ENCODE measurements at regions not wholly inside any gene's neighbourhood (a gene's known extent, or its start where the extent isn't known, plus 50 kb on each side); places are given as distances from the start of the nearest gene placed in this dataset.
A peak's percentile ranks its signal among the peaks of the same experiment; 100 is the strongest.
"Not testable (repeated sequence)": the region's sequence is repeated elsewhere in the genome, so short reads cannot be mapped to it uniquely, and the experiment has no call there.

GRCh38 chr3:178345944-178346343 is 190.3 kb upstream of the KCNMB2 start:
- intact Hi-C loops (cut with DNase I; ENCODE audit: low total_unique reads) = no loop called here
- Histone ChIP-seq H3K4me1 (peaks cover 0 to 4% (median 0%) of the 10 kb centered on the region in 6 donors), H3K27ac (no peak overlapping the region), H3K27me3 (replicated peaks in 1 of 7) (no peaks in the 10 kb centered on the region), H3K4me3 (no peak overlapping the region), H3K9me3 (peaks cover 0 to 9% (median 0%) of the 10 kb centered on the region in 8 donors), H3K36me3 (no peaks in the 10 kb centered on the region)
- no peak for DNase-seq
- TF ChIP-seq POLR2AphosphoS5 (IDR thresholded peaks at IDR 0.05) (no peak), POLR2A (IDR thresholded peaks at IDR 0.05) (no peak), CTCF (IDR thresholded peaks at IDR 0.05 in 8 of 11, conservative IDR thresholded peaks at IDR 0.05 in 3 of 11) (no peak)
- 82 to 91% (median 89%) methylated on average over 4 of the region's 4 CpGs for WGBS, 5 donors

- H3K4me3 ChIP-seq; H3K9me3 ChIP-seq; H3K4me1 ChIP-seq; H3K27me3 ChIP-seq (replicated peaks in 1 of 7); H3K36me3 ChIP-seq; intact Hi-C loops (cut with DNase I; ENCODE audit: low total_unique reads); H3K27ac ChIP-seq: not testable (repeated sequence)
- peak; percentile 29 for DNase-seq
- 86 to 93% (median 91%) methylated on average over 11 of the region's 11 CpGs for WGBS, 5 donors
Observed at GRCh38 chr3:178348561-178349217, 187.5 kb upstream of the KCNMB2 start.

- DNase-seq; H3K27me3 ChIP-seq (replicated peaks in 1 of 7); H3K4me1 ChIP-seq; H3K27ac ChIP-seq; H3K36me3 ChIP-seq; H3K4me3 ChIP-seq; H3K9me3 ChIP-seq; intact Hi-C loops (cut with DNase I; ENCODE audit: low total_unique reads): not testable (repeated sequence)
- WGBS, 5 donors = 94 to 99% (median 97%) methylated on average over 4 of the region's 4 CpGs
Observed at GRCh38 chr3:178349218-178349596, 187.0 kb upstream of the KCNMB2 start.

GRCh38 chr3:178350763-178351162 is 185.5 kb upstream of the KCNMB2 start:
- Histone ChIP-seq H3K36me3 (no peaks in the 10 kb centered on the region), H3K27ac (no peak overlapping the region), H3K9me3 (peaks cover 0 to 9% (median 0%) of the 10 kb centered on the region in 8 donors), H3K4me1 (no peaks in the 10 kb centered on the region), H3K4me3 (no peak overlapping the region), H3K27me3 (replicated peaks in 1 of 7) (no peaks in the 10 kb centered on the region)
- 72 to 86% (median 81%) methylated on average over 3 of the region's 3 CpGs for WGBS, 5 donors
- no peak for DNase-seq
- TF ChIP-seq CTCF (IDR thresholded peaks at IDR 0.05 in 8 of 11, conservative IDR thresholded peaks at IDR 0.05 in 3 of 11) (no peak), POLR2AphosphoS5 (IDR thresholded peaks at IDR 0.05) (no peak), POLR2A (IDR thresholded peaks at IDR 0.05) (no peak)
- intact Hi-C loops (cut with DNase I; ENCODE audit: low total_unique reads) = no loop called here

GRCh38 chr3:178352326-178353005 is 183.8 kb upstream of the KCNMB2 start:
- H3K27me3 ChIP-seq (replicated peaks in 1 of 7) = no peaks in the 10 kb centered on the region
- DNase-seq = no peak
- no peaks in the 10 kb centered on the region for H3K36me3 ChIP-seq
- no peak for TF ChIP-seq POLR2AphosphoS5 (IDR thresholded peaks at IDR 0.05)
- TF ChIP-seq POLR2A (IDR thresholded peaks at IDR 0.05) = no peak
- no peak for TF ChIP-seq CTCF (IDR thresholded peaks at IDR 0.05 in 8 of 11, conservative IDR thresholded peaks at IDR 0.05 in 3 of 11)
- no peaks in the 10 kb centered on the region for H3K4me1 ChIP-seq
- H3K4me3 ChIP-seq = no peak overlapping the region
- H3K27ac ChIP-seq = peak overlapping the region in 1 of 8 donors; percentile 9
- peaks cover 0 to 9% (median 0%) of the 10 kb centered on the region in 8 donors for H3K9me3 ChIP-seq
- intact Hi-C loops (cut with DNase I; ENCODE audit: low total_unique reads) = no loop called here
- 73 to 88% (median 81%) methylated on average over 3 of the region's 3 CpGs for WGBS, 5 donors

All from spleen (tissue), 11 donors.